GM12878 (cell line): ENCODE measurements at regions not wholly inside any gene's neighbourhood (a gene's known extent, or its start where the extent isn't known, plus 50 kb on each side); places are given as distances from the start of the nearest gene placed in this dataset.

ENCODE experiments used
- ATAC-seq: fragments of 200-7000 bp; cut with Tn5 transposase; 3 replicates; pipeline ENCODE4 v1.9.1; 2020; ENCODE audit warnings: mild to moderate bottlenecking, moderate library complexity
- BruUV-seq: library from RNA; stranded (reverse); fragments of 400-500 nt; replicated peaks from 2 replicates; lab custom pipeline; 2021; lab: Mats Ljungman, UMichigan
- CTCF ChIA-PET: fragments of 300-600 bp; sonication (Branson Sonifier 250); formaldehyde crosslinking; extraction: SDS; loops from one replicate; lab custom pipeline; 2021; ENCODE audit warnings: inconsistent platforms; lab: Yijun Ruan, JAX
- POLR2A ChIA-PET: fragments of 350-600 bp; formaldehyde crosslinking; extraction: SDS; loops from one replicate; lab custom pipeline; 2021; ENCODE audit warnings: inconsistent platforms; lab: Charles Lee
- RAD21 ChIA-PET: fragments of 300-600 bp; sonication (Branson Sonifier 250); formaldehyde crosslinking; loops from one replicate; lab custom pipeline; 2023; ENCODE audit warnings: antibody characterized with exemption; ENCODE audit not compliant: unreplicated experiment; lab: Charles Lee
- SMC1A ChIA-PET: fragments of 300-600 bp; sonication (Branson Sonifier 250); formaldehyde crosslinking; loops from one replicate; lab custom pipeline; 2023; ENCODE audit not compliant: unreplicated experiment, uncharacterized antibody; lab: Charles Lee
- DNase-seq: peaks from one replicate; pipeline ENCODE4 v3.0.0-alpha.2; 2011; ENCODE audit warnings: low read depth, low spot score
- FAIRE-seq: peaks from 3 replicates; lab custom pipeline; 2011; peaks lifted over from hg19 to GRCh38; lab: Jason Lieb, UNC
- H2AFZ ChIP-seq: 2 replicates; pipeline ENCODE4 v1.6.0; 2011; ENCODE audit warnings: low read depth, low read length, control low read depth; ENCODE audit not compliant: control insufficient read depth
- H3K27ac ChIP-seq: 2 replicates; pipeline ENCODE4 v1.5.1; 2011; ENCODE audit warnings: control low read depth; ENCODE audit not compliant: control insufficient read depth, insufficient read depth
- H3K27me3 ChIP-seq, 2 experiments: replicated peaks in 1 of 2; 2 replicates each; pipeline versions ENCODE4 v1.6.0 to v1.6.1; 2011; ENCODE audit warnings: low read length in 1 of 2; ENCODE audit not compliant: control insufficient read depth in 2 of 2, insufficient read depth in 2 of 2
- H3K36me3 ChIP-seq, 2 experiments: 2 replicates each; pipeline ENCODE4 v1.5.1; 2011; ENCODE audit warnings: low read length in 1 of 2; ENCODE audit not compliant: control insufficient read depth in 2 of 2, insufficient read depth in 2 of 2
- H3K4me1 ChIP-seq: 2 replicates; pipeline ENCODE4 v1.6.1; 2011; ENCODE audit warnings: mild to moderate bottlenecking, low read length, moderate library complexity, mixed read lengths; ENCODE audit not compliant: control insufficient read depth, insufficient read depth
- H3K4me2 ChIP-seq: 2 replicates; pipeline ENCODE4 v1.6.0; 2011; ENCODE audit warnings: control low read depth; ENCODE audit not compliant: control insufficient read depth, insufficient read depth
- H3K4me3 ChIP-seq: fragments of 200-600 bp; sonication (generic); 2 replicates; pipeline ENCODE4 v1.5.1; 2016
- H3K79me2 ChIP-seq: 2 replicates; pipeline ENCODE4 v1.6.0; 2011; ENCODE audit warnings: low read length; ENCODE audit not compliant: control insufficient read depth, insufficient read depth
- H3K9ac ChIP-seq: 2 replicates; pipeline ENCODE4 v1.8.0; 2011; ENCODE audit warnings: low read length, control low read depth, mixed read lengths; ENCODE audit not compliant: control insufficient read depth, insufficient read depth
- H3K9me3 ChIP-seq: replicated peaks from 3 replicates; pipeline ENCODE4 v1.5.1; 2011; ENCODE audit warnings: mild to moderate bottlenecking, low read length; ENCODE audit not compliant: control insufficient read depth, insufficient read depth
- H4K20me1 ChIP-seq: 2 replicates; pipeline ENCODE4 v1.6.0; 2011; ENCODE audit not compliant: control insufficient read depth, insufficient read depth
- BRCA1 ChIP-seq: IDR thresholded peaks from 2 replicates; pipeline ENCODE4 v1.6.1; 2011; ENCODE audit warnings: low read depth, low read length, improper control_type of control experiment
- CHD2 ChIP-seq: IDR thresholded peaks from 2 replicates; pipeline ENCODE4 v1.6.1; 2011; ENCODE audit warnings: low read depth, low read length, improper control_type of control experiment, borderline replicate concordance
- MTA2 ChIP-seq: fragments of 450-650 bp; IDR thresholded peaks from 2 replicates; pipeline ENCODE4 v1.6.1; 2016; ENCODE audit warnings: low read depth, mild to moderate bottlenecking, moderate library complexity
- NR2F1 ChIP-seq: fragments of 450-650 bp; conservative IDR thresholded peaks from 2 replicates; pipeline ENCODE4 v1.6.1; 2017; ENCODE audit warnings: mild to moderate bottlenecking
- POU2F2 ChIP-seq: IDR thresholded peaks from 3 replicates; pipeline ENCODE4 v1.6.1; 2011; ENCODE audit warnings: low read depth, mild to moderate bottlenecking, low read length, borderline replicate concordance
- PRDM15 ChIP-seq: fragments of 450-650 bp; formaldehyde crosslinking; IDR thresholded peaks from 2 replicates; pipeline ENCODE4 v1.4.0; 2020; ENCODE audit warnings: mild to moderate bottlenecking, moderate library complexity
- SMAD5 ChIP-seq: IDR thresholded peaks from 2 replicates; pipeline ENCODE4 v1.6.1; 2016; ENCODE audit warnings: antibody characterized with exemption, low read depth
- STAT3 ChIP-seq: IDR thresholded peaks from 2 replicates; pipeline ENCODE4 v1.6.1; 2011; ENCODE audit warnings: low read depth, low read length, improper control_type of control experiment
- TARDBP ChIP-seq: IDR thresholded peaks from 2 replicates; pipeline ENCODE4 v1.6.1; 2016; ENCODE audit warnings: borderline replicate concordance
- WGBS: methylation state at CpG from one replicate; pipeline ENCODE4 v1.1.6; 2016; ENCODE audit warnings: low lambda C conversion rate; ENCODE audit not compliant: insufficient replicate concordance, insufficient coverage; ENCODE audit errors: missing lambda C conversion rate; 5-methylcytosine and 5-hydroxymethylcytosine counted together
- in situ Hi-C: fragments of 300-500 bp; cut with MboI; formaldehyde crosslinking; loops from 9 replicates; pipeline ENCODE4 v1.14.3; 2018; ENCODE audit warnings: mixed read lengths
- intact Hi-C: fragments of 100-400 bp; cut with micrococcal nuclease; formaldehyde crosslinking; loops from one replicate; pipeline ENCODE4 v1.14.2; 2022; ENCODE audit not compliant: unreplicated experiment

- TF ChIP-seq MTA2, result no peak
Measured at GRCh38 chr4:30839583-30840520, 119.7 kb downstream of the PCDH7 start (continued).

GRCh38 chr4:30840571-30840970, 120.4 kb downstream of the PCDH7 start:
- ChIA-PET CTCF (no interaction called here), RAD21 (no interaction called here), SMC1A (interaction anchor here (0.6 to 1.5 kb wide), 2 partner anchors 9 to 165 kb away, joined by 3 read pairs; no protein-coding TSS in a partner anchor), POLR2A (no interaction called here)
- TF ChIP-seq SMAD5 (no peak), TARDBP (no peak), POU2F2 (no peak), CHD2 (no peak), NR2F1 (no peak), PRDM15 (CRISPR knock-in tag) (no peak), MTA2 (no peak), BRCA1 (no peak), STAT3 (no peak)
- no peak overlapping the region for H3K4me2 ChIP-seq
- ATAC-seq, result no peak
- H3K4me3 ChIP-seq, result no peak overlapping the region
- no peak for DNase-seq
- no TSS peak for BruUV-seq
- no peaks in the 10 kb centered on the region for H3K36me3 ChIP-seq
- WGBS, result 31% methylated on average over 3 of the region's 3 CpGs
- H3K4me1 ChIP-seq, result no peaks in the 10 kb centered on the region
- no peak overlapping the region for H3K27ac ChIP-seq
- intact Hi-C loops (no loop called here), in situ Hi-C loops (no loop called here)
- no peak overlapping the region for H2AFZ ChIP-seq
- H3K9ac ChIP-seq, result no peak overlapping the region
- no peaks in the 10 kb centered on the region for H4K20me1 ChIP-seq
- H3K9me3 ChIP-seq, result no peaks in the 10 kb centered on the region
- H3K79me2 ChIP-seq, result no peaks in the 10 kb centered on the region
- FAIRE-seq, result no peak
- no peaks in the 10 kb centered on the region for H3K27me3 ChIP-seq
